Neuronal stem cell (in vitro differentiated cells): ENCODE measurements at regions not wholly inside any gene's neighbourhood (a gene's known extent, or its start where the extent isn't known, plus 50 kb on each side); places are given as distances from the start of the nearest gene placed in this dataset.

ENCODE experiments used
- DNase-seq: peaks from one replicate; pipeline ENCODE4 v3.0.0-alpha.2; 2013; ENCODE audit warnings: low spot score
- H2AFZ ChIP-seq: one replicate; pipeline ENCODE4 v1.6.1; 2013; ENCODE audit warnings: mild to moderate bottlenecking, low read length, inconsistent platforms
- H2AK5ac ChIP-seq: 2 replicates; pipeline ENCODE4 v1.6.1; 2013; ENCODE audit warnings: low read depth, mild to moderate bottlenecking, inconsistent platforms, low read length, moderate library complexity, mixed read lengths
- H2BK120ac ChIP-seq: 2 replicates; pipeline ENCODE4 v1.6.1; 2013; ENCODE audit warnings: low read depth, mild to moderate bottlenecking, inconsistent platforms, low read length, moderate library complexity, mixed read lengths
- H2BK12ac ChIP-seq: one replicate; pipeline ENCODE4 v1.6.1; 2013; ENCODE audit warnings: low read length, inconsistent platforms
- H2BK15ac ChIP-seq: 2 replicates; pipeline ENCODE4 v1.6.1; 2013; ENCODE audit warnings: mild to moderate bottlenecking, low read length, inconsistent platforms, mixed read lengths
- H2BK5ac ChIP-seq: one replicate; pipeline ENCODE4 v1.6.1; 2013; ENCODE audit warnings: inconsistent platforms, mild to moderate bottlenecking, low read length, moderate library complexity
- H3K14ac ChIP-seq: one replicate; pipeline ENCODE4 v1.6.1; 2013; ENCODE audit warnings: low read length, inconsistent platforms
- H3K18ac ChIP-seq: 2 replicates; pipeline ENCODE4 v1.6.1; 2013; ENCODE audit warnings: low read length, inconsistent platforms
- H3K23ac ChIP-seq: 2 replicates; pipeline ENCODE4 v1.6.1; 2013; ENCODE audit warnings: low read depth, mild to moderate bottlenecking, mixed read lengths, low read length, inconsistent platforms; ENCODE audit not compliant: poor library complexity
- H3K27ac ChIP-seq: replicated peaks from 3 replicates; pipeline ENCODE4 v1.5.1; 2013; ENCODE audit warnings: low read length, inconsistent platforms
- H3K27me3 ChIP-seq, 3 experiments: 2 replicates each; pipeline ENCODE4 v1.6.1; 2013; ENCODE audit warnings: low read length in 3 of 3, mild to moderate bottlenecking in 2 of 3, inconsistent platforms in 1 of 3, low read depth in 1 of 3, mixed read lengths in 1 of 3, moderate library complexity in 1 of 3; ENCODE audit not compliant: control insufficient read depth in 3 of 3, insufficient read depth in 3 of 3
- H3K36me3 ChIP-seq, 2 donors: replicated peaks in 1 of 2; 2 replicates each; pipeline ENCODE4 v1.6.1; 2013; ENCODE audit warnings: low read length in 2 of 2; ENCODE audit not compliant: control insufficient read depth in 2 of 2, insufficient read depth in 2 of 2
- H3K4ac ChIP-seq: 2 replicates; pipeline ENCODE4 v1.6.1; 2013; ENCODE audit warnings: inconsistent platforms, mild to moderate bottlenecking, low read length, moderate library complexity
- H3K4me1 ChIP-seq, 2 donors: 1 replicate in 1 of 2; 2 replicates in 1 of 2; pipeline ENCODE4 v1.6.1; 2013; ENCODE audit warnings: low read length in 2 of 2, low read depth in 1 of 2; ENCODE audit not compliant: control insufficient read depth in 2 of 2, insufficient read depth in 1 of 2
- H3K4me2 ChIP-seq: one replicate; pipeline ENCODE4 v1.6.1; 2013; ENCODE audit warnings: mild to moderate bottlenecking, low read length, inconsistent platforms; ENCODE audit not compliant: insufficient read depth, poor library complexity, severe bottlenecking
- H3K4me3 ChIP-seq, 2 donors: 2 replicates each; pipeline ENCODE4 v1.5.1; 2013; ENCODE audit warnings: low read length in 2 of 2, mild to moderate bottlenecking in 2 of 2, inconsistent platforms in 1 of 2, moderate library complexity in 1 of 2
- H3K79me1 ChIP-seq: one replicate; pipeline ENCODE4 v1.6.1; 2013; ENCODE audit warnings: low read depth, mild to moderate bottlenecking, inconsistent platforms, low read length, moderate library complexity
- H3K9ac ChIP-seq: one replicate; pipeline ENCODE4 v1.6.1; 2013; ENCODE audit warnings: mild to moderate bottlenecking, low read depth, low read length, inconsistent platforms; ENCODE audit not compliant: poor library complexity
- H3K9me3 ChIP-seq, 2 donors: replicated peaks in 1 of 2; 2 replicates each; pipeline versions ENCODE3 to v1.6.1; 2013; ENCODE audit warnings: low read length in 2 of 2, mild to moderate bottlenecking in 2 of 2, inconsistent platforms in 1 of 2, low read depth in 1 of 2, mixed read lengths in 1 of 2, moderate library complexity in 1 of 2; ENCODE audit not compliant: control insufficient read depth in 2 of 2, insufficient read depth in 1 of 2
- H4K8ac ChIP-seq: one replicate; pipeline ENCODE4 v1.6.1; 2013; ENCODE audit warnings: low read depth, mild to moderate bottlenecking, inconsistent platforms, low read length, moderate library complexity
- H4K91ac ChIP-seq: one replicate; pipeline ENCODE4 v1.6.1; 2013; ENCODE audit warnings: low read length, low read depth, mild to moderate bottlenecking, inconsistent platforms; ENCODE audit not compliant: poor library complexity
- WGBS, 2 donors: extraction: QIAGEN DNeasy Blood & Tissue Kit; methylation state at CpG; one replicate each; pipeline ENCODE4 v1.1.7; 2013; ENCODE audit warnings: missing lambda C conversion rate in 2 of 2, mixed read lengths in 1 of 2; ENCODE audit not compliant: insufficient read length in 2 of 2, insufficient replicate concordance in 1 of 2; ENCODE audit errors: extremely low coverage in 2 of 2; 5-methylcytosine and 5-hydroxymethylcytosine counted together

GRCh38 chr13:55219538-55219937, 1921.2 kb upstream of the PRR20A start:
- H3K4me2 ChIP-seq, result no peak overlapping the region
- H3K4me1 ChIP-seq, result peaks cover 3 to 6% of the 10 kb centered on the region in 2 donors
- no peak overlapping the region for H2BK15ac ChIP-seq
- no peak overlapping the region for H2BK5ac ChIP-seq
- H3K79me1 ChIP-seq, result no peaks in the 10 kb centered on the region
- no peak overlapping the region for H2AK5ac ChIP-seq
- no CpG with 5 or more reads among the region's 1 CpG for WGBS, 2 donors
- H3K27ac ChIP-seq, result no peak overlapping the region
- no peak overlapping the region for H3K14ac ChIP-seq
- no peak overlapping the region for H2BK120ac ChIP-seq
- H3K23ac ChIP-seq, result no peak overlapping the region
- H4K91ac ChIP-seq, result no peak overlapping the region
- no peaks in the 10 kb centered on the region for H3K9me3 ChIP-seq
- H2AFZ ChIP-seq, result no peak overlapping the region
- no peak overlapping the region for H4K8ac ChIP-seq
- H3K4me3 ChIP-seq, result no peak overlapping the region
- no peak overlapping the region for H3K4ac ChIP-seq
- no peaks in the 10 kb centered on the region for H3K27me3 ChIP-seq
- no peak for DNase-seq
- H2BK12ac ChIP-seq, result no peak overlapping the region
- no peaks in the 10 kb centered on the region for H3K36me3 ChIP-seq
- H3K18ac ChIP-seq, result no peak overlapping the region
- no peak overlapping the region for H3K9ac ChIP-seq

DNA sequence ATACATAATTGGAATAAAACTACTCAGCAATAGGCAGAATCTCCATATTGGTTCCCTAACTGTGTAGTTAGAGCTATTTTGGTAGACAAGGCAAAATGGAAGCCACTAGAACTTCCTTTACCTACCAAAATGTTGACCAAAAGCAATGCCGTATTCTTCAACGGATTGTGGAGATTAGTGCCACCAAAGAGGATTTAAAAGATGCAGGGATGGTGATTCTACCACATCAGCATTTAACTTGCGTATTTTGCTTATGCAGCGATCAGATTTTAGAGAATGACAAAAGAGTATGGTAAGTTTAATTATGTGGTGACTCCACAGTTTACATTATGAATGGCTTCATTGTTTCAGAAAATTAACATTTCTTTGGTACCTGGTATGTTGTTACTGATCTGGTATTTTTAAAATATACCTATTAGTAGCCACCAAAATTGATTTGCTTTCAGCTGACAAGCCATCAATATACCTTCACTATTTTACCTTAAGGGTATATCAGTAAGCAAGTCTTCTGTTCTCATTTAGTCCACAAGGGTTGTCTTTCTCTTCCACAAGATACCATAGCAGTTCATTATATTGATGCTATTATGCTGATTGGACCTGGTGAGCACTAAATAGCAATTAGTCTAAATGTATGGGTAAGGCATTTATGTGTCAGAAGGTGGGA, 1910.7 kb upstream of the PRR20A start:
- no peak overlapping the region for H2AFZ ChIP-seq
- no peaks in the 10 kb centered on the region for H3K79me1 ChIP-seq
- H2BK5ac ChIP-seq, result no peak overlapping the region
- H3K4me1 ChIP-seq, result no peaks in the 10 kb centered on the region
- no peaks in the 10 kb centered on the region for H3K27me3 ChIP-seq
- H4K91ac ChIP-seq, result no peak overlapping the region
- no peak overlapping the region for H3K27ac ChIP-seq
- H3K36me3 ChIP-seq, result no peaks in the 10 kb centered on the region
- H3K4me3 ChIP-seq, result no peak overlapping the region
- no peaks in the 10 kb centered on the region for H3K9me3 ChIP-seq
- WGBS, 2 donors, result no CpG with 5 or more reads among the region's 4 CpGs
- H2BK15ac ChIP-seq, result no peak overlapping the region
- no peak overlapping the region for H4K8ac ChIP-seq
- H2BK120ac ChIP-seq, result no peak overlapping the region
- no peak overlapping the region for H3K9ac ChIP-seq
- DNase-seq, result no peak
- H3K18ac ChIP-seq, result no peak overlapping the region
- H2AK5ac ChIP-seq, result no peak overlapping the region
- no peak overlapping the region for H2BK12ac ChIP-seq
- no peak overlapping the region for H3K14ac ChIP-seq
- H3K23ac ChIP-seq, result no peak overlapping the region
- no peak overlapping the region for H3K4me2 ChIP-seq
- no peak overlapping the region for H3K4ac ChIP-seq

DNA sequence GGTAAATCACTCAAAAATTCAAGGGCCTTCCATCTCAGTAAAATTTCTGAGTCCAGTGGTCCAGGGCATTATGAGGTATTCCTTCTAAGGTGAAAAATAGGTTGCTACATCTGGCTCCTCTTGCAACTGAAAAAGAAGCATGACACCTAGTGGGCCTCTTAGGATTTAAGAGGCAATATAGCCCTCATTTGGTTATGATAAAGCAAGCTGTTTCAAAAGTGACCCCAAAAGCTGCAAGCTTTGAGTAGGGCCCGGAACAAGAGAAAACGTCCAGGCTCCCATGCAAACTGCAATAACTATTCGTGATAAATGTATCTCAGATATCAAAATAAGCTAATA, 1910.2 kb upstream of the PRR20A start:
- no peaks in the 10 kb centered on the region for H3K36me3 ChIP-seq
- no peak overlapping the region for H4K91ac ChIP-seq
- no CpG with 5 or more reads among the region's 3 CpGs for WGBS, 2 donors
- no peaks in the 10 kb centered on the region for H3K9me3 ChIP-seq
- H2BK120ac ChIP-seq, result no peak overlapping the region
- no peak overlapping the region for H3K4me3 ChIP-seq
- H3K4ac ChIP-seq, result no peak overlapping the region
- no peak overlapping the region for H2BK12ac ChIP-seq
- no peaks in the 10 kb centered on the region for H3K79me1 ChIP-seq
- no peaks in the 10 kb centered on the region for H3K4me1 ChIP-seq
- H3K18ac ChIP-seq, result no peak overlapping the region
- H2AK5ac ChIP-seq, result no peak overlapping the region
- H3K27me3 ChIP-seq, result no peaks in the 10 kb centered on the region
- H3K23ac ChIP-seq, result no peak overlapping the region
- no peak overlapping the region for H3K27ac ChIP-seq
- no peak overlapping the region for H3K4me2 ChIP-seq
- no peak overlapping the region for H2BK5ac ChIP-seq
- H2AFZ ChIP-seq, result no peak overlapping the region
- no peak overlapping the region for H3K9ac ChIP-seq
- no peak overlapping the region for H2BK15ac ChIP-seq
- no peak overlapping the region for H3K14ac ChIP-seq
- DNase-seq, result no peak
- H4K8ac ChIP-seq, result no peak overlapping the region

DNA sequence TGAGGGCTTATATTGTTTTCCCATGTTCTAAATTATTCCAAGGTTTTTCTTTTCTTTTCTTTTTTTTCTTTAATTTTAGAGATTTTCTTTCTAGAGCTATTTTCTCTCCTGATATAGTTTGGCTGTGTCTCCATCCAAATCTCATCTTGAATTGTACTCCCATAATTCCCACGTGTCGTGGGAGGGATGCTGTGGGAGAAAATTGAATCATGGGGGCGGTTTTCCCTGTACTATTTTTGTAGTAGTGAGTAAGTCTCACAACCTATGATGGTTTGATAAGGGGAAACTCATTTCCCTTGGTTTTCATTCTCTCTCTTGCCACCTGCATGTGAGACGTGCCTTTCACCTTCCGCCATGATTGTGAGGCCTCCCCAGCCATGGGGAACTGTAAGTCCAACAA, 1906.4 kb upstream of the PRR20A start:
- H3K18ac ChIP-seq, result no peak overlapping the region

More for the DNA sequence above, 1906.4 kb upstream of the PRR20A start:
- Histone ChIP-seq H3K27ac (no peak overlapping the region), H3K27me3 (no peaks in the 10 kb centered on the region), H4K91ac (no peak overlapping the region), H3K23ac (no peak overlapping the region), H3K4me2 (no peak overlapping the region), H2BK120ac (no peak overlapping the region), H3K36me3 (no peaks in the 10 kb centered on the region), H2AFZ (peak overlapping the region; percentile 35), H3K9ac (no peak overlapping the region), H2BK15ac (no peak overlapping the region), H3K4me1 (no peaks in the 10 kb centered on the region), H2AK5ac (no peak overlapping the region), H3K9me3 (no peaks in the 10 kb centered on the region), H3K79me1 (no peaks in the 10 kb centered on the region), H3K4me3 (no peak overlapping the region), H3K4ac (no peak overlapping the region), H2BK5ac (no peak overlapping the region), H3K14ac (no peak overlapping the region), H4K8ac (no peak overlapping the region), H2BK12ac (no peak overlapping the region)
- WGBS, 2 donors, result no CpG with 5 or more reads among the region's 5 CpGs
- DNase-seq, result no peak
